ENCODE measurements at regions not wholly inside any gene's neighbourhood (a gene's known extent, or its start where the extent isn't known, plus 50 kb on each side); places are given as distances from the start of the nearest gene placed in this dataset.
A peak's percentile ranks its signal among the peaks of the same experiment; 100 is the strongest.

DNA sequence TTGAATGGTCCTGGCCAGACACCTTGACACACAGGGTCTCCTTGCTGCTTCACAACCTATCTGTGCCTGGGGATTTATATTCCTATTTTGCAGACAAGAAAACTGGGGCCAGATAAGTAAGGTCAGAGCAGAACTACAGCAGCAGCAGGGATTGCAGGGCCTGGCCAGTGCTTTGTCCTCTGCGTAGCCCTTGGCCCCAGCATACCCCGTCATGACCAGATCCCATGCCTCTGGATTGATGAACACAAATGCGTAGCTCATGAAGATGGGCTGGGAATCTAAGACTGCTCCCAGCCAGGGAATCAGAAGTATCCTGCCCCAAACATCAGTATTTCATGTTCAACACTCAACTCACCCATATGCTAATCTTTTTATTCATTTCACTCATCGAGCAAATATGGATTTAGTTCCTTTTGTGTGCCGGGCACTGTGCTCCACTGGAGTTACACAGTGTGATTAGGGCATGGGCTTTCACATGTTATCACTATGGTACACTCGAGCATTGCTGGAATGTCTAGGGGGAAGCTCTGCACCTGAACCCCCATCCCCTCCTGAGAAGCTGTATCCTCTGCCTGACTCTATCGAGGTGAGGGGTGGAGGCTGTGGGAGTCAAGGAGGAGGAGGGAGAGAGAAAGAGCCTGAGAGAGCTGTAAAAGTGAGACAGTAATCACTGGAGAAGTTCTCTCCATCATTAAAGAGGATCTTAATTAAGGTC is 143.3 kb downstream of the CYP26B1 start:
- DNase-seq: no peak
- TF ChIP-seq CTCF (IDR thresholded peaks at IDR 0.05): no peak
- no peak for TF ChIP-seq POLR2A (IDR thresholded peaks at IDR 0.05)
- peaks cover 0 to 6% (median 0%) of the 10 kb centered on the region in 4 donors for H3K4me1 ChIP-seq

DNA sequence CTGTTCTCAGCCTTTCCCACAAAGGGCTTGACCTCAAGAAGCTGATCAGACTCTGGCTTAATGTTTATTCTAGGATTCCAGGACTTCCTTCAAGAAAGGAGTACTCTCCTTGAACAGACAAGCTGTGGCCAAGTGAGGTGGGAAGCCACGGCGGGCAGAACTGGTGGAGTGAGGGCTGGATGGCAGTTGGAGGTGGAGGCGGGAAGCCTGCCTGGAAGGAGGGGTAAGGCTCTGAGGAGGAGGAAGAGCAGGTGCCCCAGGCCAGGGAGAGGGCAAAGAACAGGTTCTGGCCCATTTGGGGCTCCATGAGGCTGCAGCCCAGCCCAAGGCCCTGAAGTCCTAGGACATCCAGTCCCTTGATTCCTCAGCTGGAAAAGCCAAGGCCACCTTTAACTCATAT is 143.9 kb downstream of the CYP26B1 start:
- Histone ChIP-seq H3K4me1 (peaks cover 0 to 6% (median 0%) of the 10 kb centered on the region in 4 donors), H3K4me3 (no peak overlapping the region), H3K9me3 (no peaks in the 10 kb centered on the region), H3K27me3 (no peaks in the 10 kb centered on the region), H3K36me3 (no peaks in the 10 kb centered on the region), H3K27ac (no peak overlapping the region)
- TF ChIP-seq POLR2A (IDR thresholded peaks at IDR 0.05) (no peak), CTCF (IDR thresholded peaks at IDR 0.05) (no peak)
- DNase-seq: peak in 1 of 3 donors; percentile 10

More for the DNA sequence above, 143.3 kb downstream of the CYP26B1 start:
- Histone ChIP-seq H3K4me3 (no peak overlapping the region), H3K36me3 (no peaks in the 10 kb centered on the region), H3K27me3 (no peaks in the 10 kb centered on the region), H3K27ac (no peak overlapping the region), H3K9me3 (no peaks in the 10 kb centered on the region)

DNA sequence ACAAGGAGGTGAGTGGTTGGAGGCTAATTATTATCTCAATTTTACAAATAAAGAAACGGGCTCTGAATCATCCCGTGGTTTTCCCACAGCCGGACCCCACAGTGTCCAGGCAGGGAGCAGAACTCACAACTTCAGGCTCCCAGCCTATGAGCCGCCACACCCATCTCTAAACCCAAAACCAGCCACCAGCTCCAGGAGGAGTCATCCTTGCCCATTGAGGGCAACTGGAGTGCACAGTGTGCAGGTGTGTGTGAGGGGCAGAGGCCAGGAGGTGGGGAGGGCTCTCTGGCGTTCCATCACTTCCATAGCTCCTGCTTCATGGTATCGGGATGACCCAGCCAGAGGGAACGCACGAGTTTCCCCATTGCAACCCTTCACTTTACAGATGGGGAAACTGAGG is 144.5 kb downstream of the CYP26B1 start:
- H3K27ac ChIP-seq: no peak overlapping the region
- no peaks in the 10 kb centered on the region for H3K36me3 ChIP-seq
- peaks cover 0 to 6% (median 0%) of the 10 kb centered on the region in 4 donors for H3K4me1 ChIP-seq
- no peaks in the 10 kb centered on the region for H3K27me3 ChIP-seq
- H3K9me3 ChIP-seq: no peaks in the 10 kb centered on the region
- no peak overlapping the region for H3K4me3 ChIP-seq
- TF ChIP-seq POLR2A (IDR thresholded peaks at IDR 0.05) (no peak), CTCF (IDR thresholded peaks at IDR 0.05) (no peak)
- peak in 1 of 3 donors; percentile 35 for DNase-seq

DNA sequence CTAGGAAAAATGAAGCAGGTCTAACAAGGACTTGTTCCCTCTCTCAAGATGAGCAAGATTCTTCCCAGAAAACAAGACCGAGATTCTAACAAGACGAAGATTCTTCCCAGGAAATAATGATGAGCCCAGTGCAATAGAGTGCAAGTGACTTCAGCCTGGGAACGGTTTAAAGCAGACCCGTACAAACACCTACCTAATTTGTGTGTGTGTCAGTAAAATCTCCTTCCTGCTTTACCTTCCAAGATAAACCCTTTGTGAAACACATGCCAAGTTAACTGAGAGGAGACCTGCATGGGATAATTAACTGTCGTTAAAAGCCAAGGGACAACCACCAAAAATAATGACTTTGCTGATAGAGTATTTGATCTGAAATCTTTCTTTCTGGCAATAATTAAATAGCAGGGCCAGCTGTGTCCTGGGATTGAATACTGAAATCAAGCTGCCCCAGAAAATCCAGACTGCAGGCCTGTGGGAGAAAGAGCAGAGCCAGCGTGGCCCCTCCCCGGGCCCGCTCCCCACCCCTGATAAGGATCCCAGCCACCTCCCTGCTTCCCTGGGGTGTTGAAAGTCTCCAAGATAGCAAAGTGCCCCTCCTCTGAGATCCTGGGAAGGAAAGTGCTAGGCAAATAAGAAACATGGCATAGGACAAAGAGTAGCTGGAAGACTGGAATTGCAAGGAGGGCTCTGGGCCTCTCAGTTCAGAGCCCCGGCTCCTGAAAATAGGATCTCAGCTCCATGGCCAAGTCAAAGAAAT is 145.5 kb downstream of the CYP26B1 start:
- Histone ChIP-seq H3K27me3 (no peaks in the 10 kb centered on the region), H3K9me3 (no peaks in the 10 kb centered on the region), H3K27ac (no peak overlapping the region), H3K4me1 (peaks cover 0 to 6% (median 0%) of the 10 kb centered on the region in 4 donors), H3K36me3 (no peaks in the 10 kb centered on the region), H3K4me3 (no peak overlapping the region)
- TF ChIP-seq CTCF (IDR thresholded peaks at IDR 0.05): no peak
- TF ChIP-seq POLR2A (IDR thresholded peaks at IDR 0.05): no peak
- DNase-seq: peak in 1 of 3 donors; percentile 27

DNA sequence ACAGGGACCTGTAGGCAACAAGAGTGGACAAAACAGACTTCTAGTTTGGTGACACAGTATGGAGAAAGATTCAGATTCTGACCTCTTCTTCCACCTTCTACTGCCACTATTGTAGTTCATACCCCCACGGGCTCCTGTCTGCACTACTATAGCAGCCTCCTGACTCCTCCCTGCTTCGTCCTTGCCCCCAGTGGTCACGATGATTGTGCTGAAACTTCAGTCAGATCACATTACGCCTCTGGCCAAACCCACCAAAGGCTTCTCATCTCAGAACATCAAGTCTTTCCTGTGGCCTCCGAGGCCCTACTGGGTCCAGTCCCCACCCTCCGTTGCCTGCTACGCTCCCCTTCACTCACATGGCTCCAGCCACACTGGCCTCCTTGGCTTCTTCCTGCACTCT is 147.6 kb downstream of the CYP26B1 start:
- Histone ChIP-seq H3K36me3 (no peaks in the 10 kb centered on the region), H3K9me3 (no peaks in the 10 kb centered on the region), H3K4me3 (no peak overlapping the region), H3K27me3 (no peaks in the 10 kb centered on the region), H3K4me1 (peaks cover 0 to 6% (median 0%) of the 10 kb centered on the region in 4 donors), H3K27ac (no peak overlapping the region)
- peak in 1 of 3 donors; percentile 38 for DNase-seq
- TF ChIP-seq CTCF (IDR thresholded peaks at IDR 0.05): no peak
- no peak for TF ChIP-seq POLR2A (IDR thresholded peaks at IDR 0.05)

Data from Peyer's patch (tissue), 4 donors.